HepG2 (cell line): ENCODE measurements at regions not wholly inside any gene's neighbourhood (a gene's known extent, or its start where the extent isn't known, plus 50 kb on each side); places are given as distances from the start of the nearest gene placed in this dataset.

Experiments used
- ATAC-seq: fragments of 200-7000 bp; cut with Tn5 transposase; 3 replicates; pipeline ENCODE4 v1.9.1; 2020; ENCODE audit warnings: mild to moderate bottlenecking, moderate library complexity
- BruUV-seq: library from RNA; stranded (reverse); fragments of 400-500 nt; replicated peaks from 2 replicates; lab custom pipeline; 2021; lab: Mats Ljungman, UMichigan
- CTCF ChIA-PET: fragments of 300-600 bp; formaldehyde crosslinking; extraction: SDS; loops from one replicate; lab custom pipeline; 2021; ENCODE audit warnings: low total read pairs, inconsistent platforms, low intra/inter-chr PET ratio; lab: Yijun Ruan, JAX
- POLR2A ChIA-PET: fragments of 350-600 bp; sonication (Branson Sonifier 250); formaldehyde crosslinking; loops from one replicate; lab custom pipeline; 2020; ENCODE audit warnings: antibody characterized with exemption, inconsistent platforms; lab: Yijun Ruan, JAX
- DNase-seq: peaks from one replicate; pipeline ENCODE4 v3.0.0-alpha.2; 2015; ENCODE audit warnings: low spot score
- FAIRE-seq: peaks from 3 replicates; lab custom pipeline; 2011; peaks lifted over from hg19 to GRCh38; lab: Jason Lieb, UNC
- H2AFZ ChIP-seq: one replicate; pipeline ENCODE4 v1.6.1; 2011; ENCODE audit warnings: low read length, inconsistent platforms
- H3K27ac ChIP-seq: fragments of 300-600 bp; 3 replicates; pipeline ENCODE4 v1.8.0; 2011; ENCODE audit warnings: mixed run types, mild to moderate bottlenecking, mixed read lengths, low read length, inconsistent platforms; ENCODE audit not compliant: insufficient read depth; ENCODE audit errors: extremely low read length
- H3K27me3 ChIP-seq, 2 experiments: fragments of 200-600 bp in 1 of 2; 2 replicates in 1 of 2; 3 replicates in 1 of 2; pipeline versions ENCODE4 v1.6.0 to v1.8.0; 2011; ENCODE audit warnings: low read length in 2 of 2, mild to moderate bottlenecking in 2 of 2, moderate library complexity in 2 of 2, inconsistent platforms in 1 of 2; ENCODE audit not compliant: insufficient read depth in 2 of 2, control insufficient read depth in 1 of 2
- H3K36me3 ChIP-seq, 2 experiments: fragments of 200-600 bp in 1 of 2; replicated peaks in 1 of 2; 2 replicates in 1 of 2; 3 replicates in 1 of 2; pipeline versions ENCODE4 v1.5.1 to v1.8.0; 2011; ENCODE audit warnings: low read length in 2 of 2, inconsistent platforms in 1 of 2; ENCODE audit not compliant: insufficient read depth in 2 of 2, control insufficient read depth in 1 of 2
- H3K4me1 ChIP-seq: 2 replicates; pipeline ENCODE4 v1.5.1; 2012; ENCODE audit warnings: low read length, inconsistent platforms; ENCODE audit not compliant: insufficient read depth
- H3K4me2 ChIP-seq: 2 replicates; pipeline ENCODE4 v1.6.0; 2011; ENCODE audit warnings: low read depth, low read length, inconsistent platforms
- H3K4me3 ChIP-seq, 3 experiments: fragments of 200-600 bp in 1 of 3; sonication (generic), shearing (Covaris generic) in 1 of 3; replicated peaks in 1 of 3; 2 replicates each; pipeline ENCODE4 v1.5.1; 2011 to 2016; ENCODE audit warnings: low read length in 3 of 3, inconsistent platforms in 2 of 3, low read depth in 2 of 3, mild to moderate bottlenecking in 2 of 3, control low read depth in 1 of 3, mixed read lengths in 1 of 3; ENCODE audit not compliant: insufficient read depth in 1 of 3
- H3K79me2 ChIP-seq: one replicate; pipeline ENCODE4 v1.6.1; 2011; ENCODE audit warnings: low read length, inconsistent platforms; ENCODE audit not compliant: insufficient read depth
- H3K9ac ChIP-seq: 2 replicates; pipeline ENCODE4 v1.6.0; 2011; ENCODE audit warnings: mild to moderate bottlenecking, low read depth, low read length, inconsistent platforms; ENCODE audit not compliant: insufficient read depth
- H3K9me3 ChIP-seq: 2 replicates; pipeline ENCODE4 v1.5.1; 2012; ENCODE audit warnings: mild to moderate bottlenecking, low read length
- H4K20me1 ChIP-seq: 2 replicates; pipeline ENCODE4 v1.6.0; 2011; ENCODE audit warnings: inconsistent platforms, mild to moderate bottlenecking, low read length, moderate library complexity; ENCODE audit not compliant: insufficient read depth
- CENPX ChIP-seq: sonication (generic); formaldehyde crosslinking; IDR thresholded peaks from 2 replicates; pipeline ENCODE4 v1.9.0; 2021; ENCODE audit warnings: mild to moderate bottlenecking, missing genetic modification reagents, moderate library complexity
- HES4 ChIP-seq: sonication (generic); formaldehyde crosslinking; IDR thresholded peaks from 2 replicates; pipeline ENCODE4 v1.9.0; 2021; ENCODE audit warnings: mild to moderate bottlenecking, missing genetic modification reagents, borderline replicate concordance
- ZFP36 ChIP-seq: fragments of 150-350 bp; IDR thresholded peaks from 2 replicates; pipeline ENCODE4 v1.6.1; 2018; ENCODE audit warnings: borderline replicate concordance, low read length, low read depth; ENCODE audit not compliant: partially characterized antibody
- ZNF468 ChIP-seq: sonication (generic); formaldehyde crosslinking; IDR thresholded peaks from 2 replicates; pipeline ENCODE4 v1.8.0; 2022; ENCODE audit warnings: mild to moderate bottlenecking, moderate library complexity, missing genetic modification reagents
- ZNF607 ChIP-seq: sonication (generic); formaldehyde crosslinking; IDR thresholded peaks from 2 replicates; pipeline ENCODE4 v1.5.1; 2020; ENCODE audit warnings: missing genetic modification reagents, mild to moderate bottlenecking, borderline replicate concordance
- ZNF614 ChIP-seq: IDR thresholded peaks from 2 replicates; pipeline ENCODE4 v1.6.1; 2018; ENCODE audit warnings: missing biosample characterization, missing genetic modification reagents, inconsistent platforms, borderline replicate concordance
- ZNF776 ChIP-seq: sonication (generic); formaldehyde crosslinking; IDR thresholded peaks from 2 replicates; pipeline ENCODE4 v1.4.0; 2020; ENCODE audit warnings: mild to moderate bottlenecking, missing genetic modification reagents
- ZNF839 ChIP-seq: sonication (generic); formaldehyde crosslinking; IDR thresholded peaks from 2 replicates; pipeline ENCODE4 v1.4.0; 2020; ENCODE audit warnings: missing genetic modification reagents, mild to moderate bottlenecking, borderline replicate concordance
- WGBS: methylation state at CpG from one replicate; pipeline ENCODE4 v1.1.6; 2017; ENCODE audit warnings: low lambda C conversion rate; 5-methylcytosine and 5-hydroxymethylcytosine counted together
- in situ Hi-C: cut with HindIII; loops from 2 replicates; pipeline ENCODE4 v1.10.0; 2017; ENCODE audit warnings: low pct_unique_long_range_greater_than_20kb; ENCODE audit not compliant: extremely low pct_ligation_motif_present
- intact Hi-C: fragments of 100-400 bp; cut with micrococcal nuclease; formaldehyde crosslinking; loops from one replicate; pipeline ENCODE4 v1.10.0; 2022; ENCODE audit not compliant: unreplicated experiment

DNA sequence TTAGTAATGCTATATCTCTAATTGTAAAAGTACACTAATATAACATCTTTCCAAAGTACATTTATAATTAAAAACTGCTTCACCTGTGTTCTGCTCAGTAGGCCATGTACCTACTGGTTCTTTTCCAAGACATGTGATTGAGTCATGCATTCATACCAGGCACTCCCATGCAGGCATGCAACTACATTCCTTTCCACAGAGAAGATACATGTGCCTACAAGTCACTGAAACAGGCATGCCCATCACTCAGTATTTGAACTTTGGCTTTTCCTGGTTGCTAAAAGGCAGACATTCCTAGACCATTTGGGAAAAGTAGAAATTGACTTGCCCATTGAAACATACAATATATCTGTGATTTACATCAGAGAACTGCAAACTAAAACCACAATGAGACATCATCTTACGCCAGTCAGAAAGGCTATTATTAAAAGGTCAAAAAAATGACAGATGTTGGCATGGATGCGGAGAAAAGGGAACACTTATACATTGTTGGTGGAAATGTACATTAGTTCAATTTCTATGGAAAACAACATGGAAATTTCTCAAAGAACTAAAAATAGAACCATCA lies 148.3 kb upstream of the MOCS2 start:
- Histone ChIP-seq H3K9me3 (no peaks in the 10 kb centered on the region), H3K4me1 (no peaks in the 10 kb centered on the region), H3K36me3 (no peaks in the 10 kb centered on the region), H3K27me3 (no peaks in the 10 kb centered on the region), H3K79me2 (no peaks in the 10 kb centered on the region), H4K20me1 (no peaks in the 10 kb centered on the region), H2AFZ (no peak overlapping the region), H3K4me2 (no peak overlapping the region), H3K9ac (no peak overlapping the region), H3K4me3 (no peak overlapping the region), H3K27ac (no peak overlapping the region)
- intact Hi-C loops (no loop called here), in situ Hi-C loops (no loop called here)
- POLR2A ChIA-PET = no interaction called here
- WGBS = 52% methylated on average over 2 of the region's 2 CpGs
- no TSS peak for BruUV-seq
- no peak for FAIRE-seq
- TF ChIP-seq HES4 (no peak), CENPX (CRISPR knock-in tag) (no peak), ZNF839 (CRISPR knock-in tag) (no peak), ZNF468 (no peak), ZNF614 (no peak)
- ATAC-seq = no peak
- CTCF ChIA-PET = no interaction called here
- DNase-seq = no peak

DNA sequence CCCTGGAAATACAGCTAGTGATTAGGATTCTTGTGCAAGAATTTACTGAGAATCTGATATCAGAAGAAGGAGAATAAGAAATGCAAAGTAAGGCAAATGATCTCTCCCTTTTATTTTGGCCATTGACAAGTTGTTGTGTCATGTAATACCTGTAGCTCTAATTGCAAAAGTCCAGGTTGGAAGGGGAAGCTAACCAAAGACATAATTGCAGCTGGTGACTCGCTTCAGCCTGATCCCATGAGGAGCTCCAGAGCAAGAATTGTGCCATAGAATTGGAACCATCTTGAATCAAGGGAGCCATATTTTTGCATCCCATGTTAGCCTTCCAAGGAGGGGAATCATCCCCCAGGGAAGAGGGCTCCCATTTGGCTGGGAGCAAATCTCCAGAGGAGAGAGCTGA lies 149.6 kb upstream of the MOCS2 start:
- FAIRE-seq = no peak
- no peak overlapping the region for H2AFZ ChIP-seq
- H3K27ac ChIP-seq = no peak overlapping the region
- no peaks in the 10 kb centered on the region for H3K27me3 ChIP-seq
- no TSS peak for BruUV-seq
- H3K9me3 ChIP-seq = no peaks in the 10 kb centered on the region
- intact Hi-C loops = no loop called here
- H3K4me1 ChIP-seq = no peaks in the 10 kb centered on the region
- ChIA-PET POLR2A (no interaction called here), CTCF (no interaction called here)
- H3K36me3 ChIP-seq = no peaks in the 10 kb centered on the region
- no peak overlapping the region for H3K4me3 ChIP-seq
- in situ Hi-C loops = no loop called here
- no peak overlapping the region for H3K4me2 ChIP-seq
- TF ChIP-seq ZNF776 (CRISPR knock-in tag) = no peak
- no peak for TF ChIP-seq ZNF607 (CRISPR knock-in tag)
- no peak for TF ChIP-seq ZFP36
- DNase-seq = no peak
- no peak for ATAC-seq
- H3K79me2 ChIP-seq = no peaks in the 10 kb centered on the region
- WGBS = 0% methylated on average over 1 of the region's 1 CpG
- H3K9ac ChIP-seq = no peak overlapping the region
- no peaks in the 10 kb centered on the region for H4K20me1 ChIP-seq
